Chondrocyte (in vitro differentiated cells): ENCODE measurements at regions not wholly inside any gene's neighbourhood (a gene's known extent, or its start where the extent isn't known, plus 50 kb on each side); places are given as distances from the start of the nearest gene placed in this dataset.

ENCODE experiments used
- DNase-seq: peaks from one replicate; pipeline ENCODE4 v3.0.0; 2021; ENCODE audit warnings: mixed read lengths, low spot score
- H3K27ac Mint-ChIP-seq: one replicate; pipeline ENCODE4 v1.8.0; 2021; ENCODE audit warnings: mild to moderate bottlenecking, moderate library complexity, mixed read lengths; ENCODE audit not compliant: unreplicated experiment
- H3K27me3 Mint-ChIP-seq: 2 replicates; pipeline ENCODE4 v1.8.0; 2021; ENCODE audit warnings: low read depth, mixed read lengths
- H3K36me3 Mint-ChIP-seq: 2 replicates; pipeline ENCODE4 v1.8.0; 2021; ENCODE audit warnings: low read depth, mixed read lengths
- H3K4me1 Mint-ChIP-seq: 2 replicates; pipeline ENCODE4 v1.8.0; 2021; ENCODE audit warnings: low read depth, mild to moderate bottlenecking, mixed read lengths
- H3K4me3 Mint-ChIP-seq: one replicate; pipeline ENCODE4 v1.8.0; 2021; ENCODE audit warnings: mild to moderate bottlenecking, moderate library complexity, mixed read lengths; ENCODE audit not compliant: unreplicated experiment
- H3K9me3 Mint-ChIP-seq: 2 replicates; pipeline ENCODE4 v1.8.0; 2021; ENCODE audit warnings: low read depth, mixed read lengths
- TF ChIP-seq, protein P1 (sequence below): fragments of 200-600 bp; sonication (generic); IDR thresholded peaks from 2 replicates; pipeline ENCODE4 v1.5.0; 2021; ENCODE audit warnings: antibody characterized with exemption, mild to moderate bottlenecking, moderate library complexity

DNA sequence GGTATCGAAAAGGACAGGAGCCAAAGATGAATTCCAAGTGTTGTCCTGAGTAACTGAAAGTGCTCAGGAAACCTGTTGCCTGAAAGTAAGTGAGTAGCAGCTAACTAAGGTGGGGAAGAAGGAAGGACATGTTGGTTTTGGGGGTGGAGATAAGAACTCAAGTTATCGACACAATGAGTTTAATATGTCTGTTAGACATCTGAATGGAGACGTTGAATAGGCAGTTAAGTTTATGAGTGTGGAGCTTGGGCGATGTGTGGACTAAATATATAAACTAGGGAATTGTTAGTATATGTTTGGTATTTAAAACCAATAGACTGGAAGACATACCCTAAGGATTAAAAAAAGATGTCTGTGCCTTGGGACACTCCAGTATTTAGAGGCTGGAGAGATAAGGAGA is 82.7 kb upstream of the ASIC2 start:
- Mint-ChIP-seq H3K4me3 (no peak overlapping the region), H3K9me3 (no peaks in the 10 kb centered on the region), H3K27me3 (no peaks in the 10 kb centered on the region), H3K27ac (no peak overlapping the region), H3K4me1 (no peaks in the 10 kb centered on the region), H3K36me3 (no peaks in the 10 kb centered on the region)
- DNase-seq, result no peak
- TF ChIP-seq, protein P1, sequence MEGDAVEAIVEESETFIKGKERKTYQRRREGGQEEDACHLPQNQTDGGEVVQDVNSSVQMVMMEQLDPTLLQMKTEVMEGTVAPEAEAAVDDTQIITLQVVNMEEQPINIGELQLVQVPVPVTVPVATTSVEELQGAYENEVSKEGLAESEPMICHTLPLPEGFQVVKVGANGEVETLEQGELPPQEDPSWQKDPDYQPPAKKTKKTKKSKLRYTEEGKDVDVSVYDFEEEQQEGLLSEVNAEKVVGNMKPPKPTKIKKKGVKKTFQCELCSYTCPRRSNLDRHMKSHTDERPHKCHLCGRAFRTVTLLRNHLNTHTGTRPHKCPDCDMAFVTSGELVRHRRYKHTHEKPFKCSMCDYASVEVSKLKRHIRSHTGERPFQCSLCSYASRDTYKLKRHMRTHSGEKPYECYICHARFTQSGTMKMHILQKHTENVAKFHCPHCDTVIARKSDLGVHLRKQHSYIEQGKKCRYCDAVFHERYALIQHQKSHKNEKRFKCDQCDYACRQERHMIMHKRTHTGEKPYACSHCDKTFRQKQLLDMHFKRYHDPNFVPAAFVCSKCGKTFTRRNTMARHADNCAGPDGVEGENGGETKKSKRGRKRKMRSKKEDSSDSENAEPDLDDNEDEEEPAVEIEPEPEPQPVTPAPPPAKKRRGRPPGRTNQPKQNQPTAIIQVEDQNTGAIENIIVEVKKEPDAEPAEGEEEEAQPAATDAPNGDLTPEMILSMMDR, result no peak

DNA sequence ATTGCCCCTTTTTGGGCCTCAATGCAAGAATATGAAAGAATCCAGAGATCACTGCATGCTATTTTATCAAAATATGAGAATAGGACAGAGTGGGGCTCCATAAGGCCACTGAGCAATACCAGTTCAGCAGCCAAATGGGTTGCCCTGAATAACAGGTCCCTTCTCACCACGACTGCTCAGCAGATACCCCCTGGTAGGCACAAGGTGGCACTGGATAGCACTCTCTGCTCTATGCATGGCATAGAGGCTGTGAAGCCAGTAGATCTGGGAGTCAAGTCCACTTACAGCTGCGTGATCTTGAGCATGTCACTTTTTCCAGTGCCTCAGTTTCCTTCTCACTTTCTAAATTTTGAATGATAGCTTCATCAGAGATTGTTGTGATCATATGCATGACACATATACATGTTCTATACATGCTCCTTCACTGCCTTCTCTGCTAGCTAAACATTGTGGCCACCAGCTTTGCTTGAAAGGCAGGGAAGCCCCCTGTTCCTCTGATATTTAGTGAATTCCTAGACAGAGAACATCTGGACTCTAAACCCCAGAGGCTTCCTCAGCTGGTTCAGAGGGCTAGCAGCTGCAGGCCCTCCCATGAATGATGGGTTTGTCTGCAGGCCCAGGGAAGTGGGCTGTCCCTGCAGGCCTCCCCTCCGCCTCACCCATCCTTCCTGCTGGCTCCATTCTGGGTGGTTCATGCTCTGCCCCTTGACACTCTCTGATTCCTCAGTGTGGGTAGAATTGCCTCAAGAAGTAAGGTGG is 84.9 kb upstream of the ASIC2 start:
- Mint-ChIP-seq H3K27me3 (no peaks in the 10 kb centered on the region), H3K36me3 (no peaks in the 10 kb centered on the region), H3K9me3 (no peaks in the 10 kb centered on the region), H3K27ac (no peak overlapping the region), H3K4me3 (no peak overlapping the region), H3K4me1 (no peaks in the 10 kb centered on the region)
- no peak for DNase-seq
- TF ChIP-seq, protein P1, result no peak

DNA sequence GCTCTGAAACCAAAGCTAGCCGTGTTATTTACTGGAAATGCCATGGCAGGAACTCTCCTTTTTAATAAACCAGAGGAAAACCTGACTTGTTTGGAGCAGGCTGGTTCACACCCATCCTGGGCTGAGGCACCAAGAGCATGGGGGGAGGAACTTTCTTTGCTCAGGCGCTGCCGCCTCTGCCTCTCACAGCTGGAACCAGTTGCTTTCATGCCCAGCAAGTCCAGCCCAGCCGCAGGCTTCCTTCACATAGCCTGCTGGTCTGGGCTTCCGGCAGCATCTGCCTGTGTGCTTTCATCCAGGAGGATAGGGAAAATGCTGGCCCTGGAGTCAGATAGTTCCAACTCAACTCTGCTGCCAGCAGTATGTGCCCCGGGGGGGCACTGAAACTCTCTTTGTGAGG is 88.1 kb upstream of the ASIC2 start:
- H3K4me3 Mint-ChIP-seq, result no peak overlapping the region
- peaks cover 1% of the 10 kb centered on the region for H3K27me3 Mint-ChIP-seq
- no peaks in the 10 kb centered on the region for H3K36me3 Mint-ChIP-seq
- H3K27ac Mint-ChIP-seq, result no peak overlapping the region
- no peaks in the 10 kb centered on the region for H3K9me3 Mint-ChIP-seq
- TF ChIP-seq, protein P1, result no peak
- DNase-seq, result no peak
- H3K4me1 Mint-ChIP-seq, result no peaks in the 10 kb centered on the region

DNA sequence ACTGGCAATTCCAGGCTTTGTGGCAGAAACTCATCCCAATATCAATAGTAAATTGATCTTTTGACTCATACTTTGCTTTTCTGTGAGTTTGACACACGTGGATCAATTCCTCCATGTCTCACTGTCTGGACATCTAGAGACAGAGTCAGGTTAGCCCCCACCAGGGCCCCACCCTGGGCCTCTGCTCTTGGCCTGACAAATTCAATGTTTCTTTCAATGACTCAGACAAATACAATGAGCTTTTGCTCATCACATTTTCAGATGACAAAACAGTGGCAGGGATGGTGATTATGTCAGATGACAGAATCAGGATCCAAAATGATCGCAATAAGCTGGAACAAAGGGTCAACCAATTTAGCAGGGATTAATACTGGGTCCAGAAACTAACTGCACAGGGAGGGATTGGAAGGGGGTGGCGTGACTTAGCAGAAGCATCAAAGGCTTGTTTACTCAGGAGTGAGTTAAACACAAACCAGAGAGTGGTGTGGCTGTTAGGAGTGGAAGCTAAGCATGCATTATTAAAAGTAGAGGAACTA is 90.5 kb upstream of the ASIC2 start:
- H3K27me3 Mint-ChIP-seq, result peaks cover 1% of the 10 kb centered on the region
- DNase-seq, result no peak
- H3K4me1 Mint-ChIP-seq, result no peaks in the 10 kb centered on the region
- no peaks in the 10 kb centered on the region for H3K36me3 Mint-ChIP-seq
- H3K4me3 Mint-ChIP-seq, result no peak overlapping the region
- no peaks in the 10 kb centered on the region for H3K9me3 Mint-ChIP-seq
- no peak overlapping the region for H3K27ac Mint-ChIP-seq
- TF ChIP-seq, protein P1, result no peak

DNA sequence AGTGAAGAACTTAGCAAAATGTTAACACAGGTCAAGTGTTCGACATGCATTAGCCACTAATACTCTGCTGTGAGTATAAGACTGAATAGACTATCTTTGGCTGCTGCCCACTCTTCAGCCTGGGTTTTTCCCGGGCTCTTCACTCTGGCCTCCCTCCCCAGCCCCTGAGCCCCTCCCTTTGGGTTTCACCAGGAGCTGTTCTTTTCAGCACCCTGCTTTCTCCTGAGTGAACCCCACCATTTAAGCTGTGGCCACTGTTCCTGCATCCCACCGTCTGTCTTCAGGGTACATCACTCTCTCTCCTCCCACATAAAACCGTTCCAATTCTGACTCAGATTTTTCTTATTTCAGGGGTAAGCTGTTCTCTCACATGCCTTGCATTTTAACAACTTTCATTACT is 92.0 kb upstream of the ASIC2 start:
- Mint-ChIP-seq H3K4me3 (no peak overlapping the region), H3K9me3 (no peaks in the 10 kb centered on the region), H3K4me1 (no peaks in the 10 kb centered on the region), H3K27me3 (peaks cover 1% of the 10 kb centered on the region), H3K27ac (no peak overlapping the region), H3K36me3 (no peaks in the 10 kb centered on the region)
- TF ChIP-seq, protein P1, result no peak
- no peak for DNase-seq
